HK-2 (cell line): ENCODE measurements at regions not wholly inside any gene's neighbourhood (a gene's known extent, or its start where the extent isn't known, plus 50 kb on each side); places are given as distances from the start of the nearest gene placed in this dataset.

Experiments
- DNase-seq: peaks from one replicate; pipeline ENCODE4 v3.0.0-alpha.2; 2018; ENCODE audit not compliant: unreplicated experiment

DNA sequence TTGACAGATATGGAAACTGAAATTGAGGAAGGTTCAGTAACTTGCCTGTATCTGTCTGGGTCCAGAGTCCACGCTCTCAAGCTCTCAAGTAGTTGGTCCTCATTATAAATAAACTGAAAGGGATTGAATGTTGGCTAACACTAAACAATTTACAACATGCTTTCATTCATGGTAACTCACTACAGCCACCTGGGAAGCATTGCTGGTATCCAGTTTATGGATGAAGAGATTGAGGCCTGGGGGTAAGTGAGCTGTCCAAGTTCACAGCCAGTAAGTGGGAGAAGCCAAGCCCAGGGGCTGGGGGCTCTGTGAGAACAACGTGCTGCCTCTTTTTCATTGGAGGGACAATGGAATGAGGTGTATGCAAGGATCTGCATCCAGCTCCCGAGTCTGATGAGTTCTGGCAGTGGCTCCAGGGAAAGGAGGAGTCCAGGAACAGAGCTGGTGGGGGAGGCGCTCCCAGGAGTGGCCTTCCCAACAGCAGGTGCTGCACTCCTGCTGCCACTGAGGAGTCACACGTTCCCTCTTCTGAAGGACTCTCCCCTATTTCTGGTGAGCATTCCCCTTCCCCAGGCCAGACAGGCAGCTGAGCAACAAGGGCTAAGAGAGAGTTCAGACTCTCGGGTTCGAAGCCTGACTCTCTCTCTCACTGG, 175.8 kb downstream of the CSNK2A3 start:
- DNase-seq, result no peak

DNA sequence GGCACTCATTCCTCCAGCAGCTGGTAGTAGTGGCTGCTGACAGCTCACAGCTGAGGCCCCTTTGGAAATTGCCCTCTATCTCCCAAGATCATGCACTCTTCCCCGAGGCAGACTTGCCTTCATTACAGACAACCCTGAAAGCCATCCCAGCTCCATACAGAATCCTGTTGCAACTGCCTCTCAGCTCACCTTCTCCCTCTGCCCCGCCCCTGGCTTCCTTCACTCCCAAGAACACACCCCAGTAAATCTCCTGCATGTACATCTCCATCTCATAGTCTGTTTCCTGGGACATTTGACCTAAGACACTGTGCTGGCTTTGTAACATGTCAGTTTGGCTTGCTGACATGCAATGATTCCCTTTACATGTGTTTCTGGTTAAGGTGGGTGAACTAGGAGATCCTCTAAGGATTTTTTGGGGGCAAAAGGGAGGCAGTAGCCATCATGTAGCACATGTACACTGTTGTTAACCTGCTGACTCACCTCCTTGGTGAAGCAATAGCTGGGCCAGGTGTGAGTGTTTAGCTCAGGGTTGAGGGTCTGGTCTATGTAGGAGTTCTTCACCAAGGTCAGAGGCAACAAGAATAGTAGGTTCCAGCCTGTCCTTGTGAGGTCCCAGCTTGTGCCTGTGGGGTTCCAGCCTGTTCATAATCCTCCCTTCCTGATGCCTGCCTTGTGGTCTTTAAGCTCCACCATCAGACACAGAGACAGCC, 179.6 kb downstream of the CSNK2A3 start:
- no peak for DNase-seq

GRCh38 chr11:11171854-11172253, 181.2 kb downstream of the CSNK2A3 start:
- no peak for DNase-seq

GRCh38 chr11:11171285-11171684, 181.8 kb downstream of the CSNK2A3 start:
- no peak for DNase-seq

GRCh38 chr11:11170352-11171084, 182.5 kb downstream of the CSNK2A3 start:
- DNase-seq, result no peak

DNA sequence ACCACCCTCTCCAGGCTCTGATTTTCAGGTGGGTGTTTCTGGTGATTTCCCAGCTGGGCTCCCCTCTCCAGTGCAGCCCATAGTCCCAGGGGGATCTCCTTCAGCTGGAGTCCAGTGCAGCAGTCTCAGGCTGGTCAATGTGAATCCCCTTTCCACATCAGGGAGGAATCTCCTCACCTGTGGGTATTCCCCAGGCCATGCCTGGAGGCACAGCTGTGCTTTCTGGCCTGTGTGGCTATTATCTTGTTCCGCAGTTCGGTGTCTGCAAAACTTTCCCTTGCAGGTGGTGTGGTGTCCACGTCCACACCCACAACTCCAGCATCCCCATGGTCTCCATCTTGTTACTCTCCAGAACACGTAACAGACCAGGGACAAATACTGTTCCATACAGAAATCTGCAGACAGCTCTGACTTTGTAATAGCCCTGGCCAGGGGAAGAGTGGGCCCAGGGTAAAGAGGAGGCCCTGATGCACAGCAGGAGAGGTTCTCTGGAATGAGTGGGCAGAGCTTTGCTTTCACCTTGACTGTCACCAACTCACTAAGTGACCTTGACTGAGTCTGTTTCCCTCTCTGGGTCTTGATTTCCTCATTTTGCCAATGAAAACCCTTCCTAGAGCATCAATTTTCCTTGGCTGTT, 183.2 kb downstream of the CSNK2A3 start:
- DNase-seq, result no peak

- no peak for DNase-seq
Observed at GRCh38 chr11:11167806-11168205, 185.2 kb downstream of the CSNK2A3 start.

DNA sequence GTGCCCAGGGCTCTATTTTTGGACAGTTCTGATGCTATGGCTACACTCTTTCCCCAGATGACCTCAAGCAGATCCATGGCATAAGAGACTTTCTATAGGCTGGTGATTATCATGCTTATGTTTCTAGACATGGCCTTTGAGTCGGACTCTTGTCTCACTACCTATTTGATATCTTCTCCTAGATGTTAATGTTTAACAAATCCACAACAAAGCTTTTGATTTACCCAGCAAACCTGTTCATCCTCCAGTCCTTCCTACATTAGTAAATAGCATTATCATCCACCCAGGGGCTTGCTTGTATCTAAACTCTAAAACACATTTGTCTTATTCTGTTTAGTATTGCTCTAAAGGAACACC, 188.7 kb downstream of the CSNK2A3 start:
- no peak for DNase-seq

GRCh38 chr11:11163669-11164333, 189.2 kb downstream of the CSNK2A3 start:
- no peak for DNase-seq

- DNase-seq, result no peak
Observed at GRCh38 chr11:11163236-11163635, 189.8 kb downstream of the CSNK2A3 start.

DNA sequence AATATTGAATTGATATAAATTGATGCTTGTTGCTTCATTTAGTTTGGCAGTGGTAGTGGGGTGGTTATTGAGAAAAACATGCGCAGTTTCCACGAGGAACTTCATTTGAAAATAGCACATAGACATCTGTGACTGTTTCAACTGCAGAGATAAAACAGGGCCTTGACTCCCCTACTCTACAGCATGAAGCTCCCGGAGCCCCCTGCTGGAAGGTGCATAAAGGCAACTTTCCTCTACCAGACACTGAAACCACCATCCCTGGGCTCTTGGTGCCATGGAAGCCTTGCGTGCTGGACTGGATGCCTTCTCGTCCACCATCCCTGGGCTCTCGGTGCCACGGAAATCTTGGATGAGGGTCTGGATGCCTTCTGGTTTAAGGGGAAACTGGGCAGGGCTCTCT, 195.9 kb downstream of the CSNK2A3 start:
- DNase-seq, result no peak

- DNase-seq, result no peak
Observed at GRCh38 chr11:11155962-11156815, 196.9 kb downstream of the CSNK2A3 start.

- DNase-seq, result no peak
Observed at GRCh38 chr11:11152877-11153276, 200.2 kb downstream of the CSNK2A3 start.

GRCh38 chr11:11149671-11150459, 203.2 kb downstream of the CSNK2A3 start:
- no peak for DNase-seq

GRCh38 chr11:11148596-11148995, 204.5 kb downstream of the CSNK2A3 start:
- no peak for DNase-seq

- DNase-seq, result no peak
Observed at GRCh38 chr11:11148104-11148509, 204.9 kb downstream of the CSNK2A3 start.

DNA sequence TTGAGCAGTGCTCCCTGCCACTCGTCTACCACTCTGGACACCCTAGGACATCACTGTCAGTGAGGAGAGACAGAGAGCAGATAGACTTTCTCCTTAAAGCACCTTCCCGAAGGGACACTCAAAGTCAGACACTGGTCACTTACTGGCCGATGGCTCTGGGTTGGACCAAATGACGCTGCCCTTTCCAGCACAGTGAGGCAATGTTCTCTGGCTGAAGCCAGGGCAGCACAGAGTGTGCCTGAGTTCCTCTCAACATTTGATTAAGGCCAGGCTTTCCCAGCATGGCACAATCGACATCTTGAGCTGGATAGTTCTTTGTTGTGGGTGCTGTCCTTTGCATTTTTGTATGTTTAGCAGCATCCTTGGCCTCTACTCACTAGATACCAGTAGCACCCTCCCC, 206.2 kb downstream of the CSNK2A3 start:
- DNase-seq, result no peak

DNA sequence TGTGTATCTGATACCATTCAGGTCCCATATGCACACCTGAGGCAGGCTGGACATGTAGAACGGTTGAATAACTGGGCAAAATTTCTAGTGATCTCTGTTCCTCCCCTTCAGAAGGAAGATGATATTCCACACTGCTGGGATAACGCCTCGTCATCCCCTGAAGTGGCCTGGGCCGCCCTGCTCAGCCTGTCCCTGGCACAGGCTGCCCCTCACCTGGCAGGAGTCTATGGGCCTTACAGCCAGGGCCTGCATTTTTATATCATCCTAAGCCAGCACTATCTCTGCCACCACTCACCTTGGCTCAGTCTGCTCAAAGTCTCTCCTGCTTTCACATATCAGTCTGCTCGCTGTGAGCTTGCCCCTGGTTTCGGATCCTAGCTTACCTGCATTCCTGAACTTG, 209.2 kb downstream of the CSNK2A3 start:
- DNase-seq, result no peak

DNA sequence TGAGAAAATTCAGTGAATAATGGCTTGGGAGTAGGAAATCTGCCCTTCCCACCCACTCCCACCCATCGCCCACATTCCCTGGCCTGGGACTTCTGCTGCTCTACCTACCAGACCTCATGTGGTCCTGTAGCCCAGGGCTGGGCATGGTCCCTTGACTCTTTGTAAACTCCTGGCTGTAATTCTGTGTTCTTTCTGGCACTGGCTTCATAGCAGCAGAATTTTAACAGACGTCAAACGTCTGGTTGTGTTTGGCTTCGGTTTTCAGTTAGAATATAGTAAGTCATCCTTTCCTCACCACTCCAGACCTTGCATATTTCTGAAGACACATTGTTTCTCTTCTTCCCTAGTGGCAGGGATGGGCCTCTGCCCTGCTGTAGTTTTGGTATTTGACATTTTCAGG, 210.6 kb downstream of the CSNK2A3 start:
- DNase-seq, result no peak

- no peak for DNase-seq
Observed at GRCh38 chr11:11141065-11141464, 212.0 kb downstream of the CSNK2A3 start.
